GM20000 (cell line): ENCODE measurements at regions not wholly inside any gene's neighbourhood (a gene's known extent, or its start where the extent isn't known, plus 50 kb on each side); places are given as distances from the start of the nearest gene placed in this dataset.
"Not testable (repeated sequence)": the region's sequence is repeated elsewhere in the genome, so short reads cannot be mapped to it uniquely, and the experiment has no call there.

Experiments
- DNase-seq: peaks from one replicate; pipeline ENCODE4 v3.0.0; 2012; ENCODE audit warnings: low spot score
- TF ChIP-seq, protein P1 (sequence below): IDR thresholded peaks from 2 replicates; pipeline ENCODE4 v1.5.1; 2012; ENCODE audit warnings: mild to moderate bottlenecking, control low read depth; ENCODE audit errors: extremely low read depth, missing control alignments

DNA sequence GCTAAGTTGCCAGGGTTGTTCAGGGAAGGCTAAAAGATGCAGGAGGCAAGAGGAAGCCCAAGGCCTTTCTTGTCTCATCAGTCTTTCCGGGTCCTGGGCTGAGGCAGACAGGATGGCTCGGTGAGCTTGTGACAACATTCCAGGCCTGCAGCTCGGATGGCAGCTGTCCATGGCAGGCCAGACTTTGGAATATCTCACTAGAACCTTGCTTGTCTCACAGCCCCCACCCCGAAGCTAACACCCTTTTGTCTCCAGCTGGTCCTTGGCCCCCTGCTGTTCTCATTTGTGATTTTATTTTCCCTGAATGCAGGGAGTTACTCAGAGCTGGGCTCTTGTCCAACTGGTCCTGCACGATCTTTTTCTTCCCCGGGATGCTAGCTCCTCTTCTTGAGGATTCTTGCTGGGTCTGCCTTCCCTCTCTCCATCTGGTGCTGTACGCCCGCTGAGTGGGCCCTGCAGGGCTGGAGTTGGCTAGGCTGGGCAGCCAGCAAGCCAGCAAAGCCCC lies 477.2 kb upstream of the CAMK1G start:
- DNase-seq = no peak
- TF ChIP-seq, protein P1, sequence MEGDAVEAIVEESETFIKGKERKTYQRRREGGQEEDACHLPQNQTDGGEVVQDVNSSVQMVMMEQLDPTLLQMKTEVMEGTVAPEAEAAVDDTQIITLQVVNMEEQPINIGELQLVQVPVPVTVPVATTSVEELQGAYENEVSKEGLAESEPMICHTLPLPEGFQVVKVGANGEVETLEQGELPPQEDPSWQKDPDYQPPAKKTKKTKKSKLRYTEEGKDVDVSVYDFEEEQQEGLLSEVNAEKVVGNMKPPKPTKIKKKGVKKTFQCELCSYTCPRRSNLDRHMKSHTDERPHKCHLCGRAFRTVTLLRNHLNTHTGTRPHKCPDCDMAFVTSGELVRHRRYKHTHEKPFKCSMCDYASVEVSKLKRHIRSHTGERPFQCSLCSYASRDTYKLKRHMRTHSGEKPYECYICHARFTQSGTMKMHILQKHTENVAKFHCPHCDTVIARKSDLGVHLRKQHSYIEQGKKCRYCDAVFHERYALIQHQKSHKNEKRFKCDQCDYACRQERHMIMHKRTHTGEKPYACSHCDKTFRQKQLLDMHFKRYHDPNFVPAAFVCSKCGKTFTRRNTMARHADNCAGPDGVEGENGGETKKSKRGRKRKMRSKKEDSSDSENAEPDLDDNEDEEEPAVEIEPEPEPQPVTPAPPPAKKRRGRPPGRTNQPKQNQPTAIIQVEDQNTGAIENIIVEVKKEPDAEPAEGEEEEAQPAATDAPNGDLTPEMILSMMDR = no peak

DNA sequence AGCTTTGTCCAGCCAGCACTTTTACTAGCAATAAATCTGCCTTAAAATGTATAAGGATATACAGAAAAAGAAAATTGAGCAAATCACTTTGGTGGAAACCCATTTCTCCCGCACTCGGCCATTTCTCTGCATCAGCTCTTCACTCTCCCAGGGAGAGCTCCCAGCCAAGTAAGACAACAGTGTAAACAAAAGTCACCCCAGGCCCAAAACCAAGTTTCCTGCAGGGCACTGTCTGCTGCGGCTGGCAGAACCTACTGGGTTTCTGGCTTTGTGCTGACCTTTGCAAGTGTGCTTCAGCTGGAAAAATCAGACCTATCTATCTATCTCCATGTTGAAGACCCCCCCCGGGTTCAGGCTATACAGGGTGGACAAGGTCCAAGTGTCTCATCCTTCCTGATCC lies 476.7 kb upstream of the CAMK1G start:
- TF ChIP-seq, protein P1 = no peak
- DNase-seq = no peak

DNA sequence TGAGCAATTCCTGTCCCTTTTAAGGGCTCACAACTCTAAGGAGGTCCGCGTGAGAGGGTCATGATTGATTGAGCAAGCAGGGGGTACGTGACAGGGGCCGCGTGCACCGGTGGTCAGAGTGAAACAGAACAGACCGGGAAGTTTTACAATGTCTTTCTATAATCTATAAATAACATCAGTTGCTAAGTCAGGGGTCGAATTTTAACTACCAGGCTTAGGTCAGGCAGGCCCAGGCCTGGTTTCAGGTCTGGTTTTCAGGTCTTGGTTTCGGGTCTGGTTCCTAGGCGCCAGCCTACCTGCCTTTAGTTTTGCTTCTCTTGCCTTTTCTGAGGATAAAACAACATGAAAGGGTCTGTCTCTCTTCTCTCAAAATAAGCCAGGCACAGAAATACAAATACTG lies 476.0 kb upstream of the CAMK1G start:
- DNase-seq = no peak
- TF ChIP-seq, protein P1 = no peak

DNA sequence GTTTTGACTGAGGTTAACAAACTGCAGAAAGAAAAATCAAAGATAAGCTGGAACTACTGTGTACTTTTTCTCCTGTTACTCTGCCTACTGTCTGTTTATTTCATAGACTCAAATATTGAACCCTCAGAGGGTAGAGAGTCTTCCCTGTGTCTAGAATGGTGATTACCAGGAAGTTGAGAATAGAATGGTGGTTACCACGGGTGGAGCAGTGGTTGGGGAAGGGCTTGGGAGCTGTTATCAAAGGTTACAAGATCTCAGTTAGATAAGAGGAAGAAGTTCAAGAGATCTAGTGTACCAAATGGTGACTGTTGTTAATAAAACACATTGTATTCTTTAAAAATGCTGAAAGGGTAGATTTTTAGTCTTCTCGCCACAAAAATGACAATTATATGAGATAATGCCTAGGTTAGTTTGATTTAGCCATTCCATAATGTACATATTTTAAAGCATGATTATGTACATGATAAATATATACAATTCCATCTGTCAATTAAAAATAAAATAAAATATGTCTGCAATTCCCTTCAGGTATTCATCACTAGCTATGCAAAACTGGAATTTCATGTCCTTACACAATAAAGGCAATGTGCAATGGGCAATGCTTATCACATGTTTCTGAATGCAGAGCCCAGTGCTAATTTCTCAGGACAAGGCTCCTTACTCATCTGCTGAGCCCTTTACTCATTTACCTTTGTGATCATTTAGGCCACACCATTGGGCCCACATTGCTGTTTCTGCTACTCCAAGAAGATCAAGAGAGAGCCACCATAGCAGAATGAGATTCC lies 474.3 kb upstream of the CAMK1G start:
- TF ChIP-seq, protein P1 = no peak

DNA sequence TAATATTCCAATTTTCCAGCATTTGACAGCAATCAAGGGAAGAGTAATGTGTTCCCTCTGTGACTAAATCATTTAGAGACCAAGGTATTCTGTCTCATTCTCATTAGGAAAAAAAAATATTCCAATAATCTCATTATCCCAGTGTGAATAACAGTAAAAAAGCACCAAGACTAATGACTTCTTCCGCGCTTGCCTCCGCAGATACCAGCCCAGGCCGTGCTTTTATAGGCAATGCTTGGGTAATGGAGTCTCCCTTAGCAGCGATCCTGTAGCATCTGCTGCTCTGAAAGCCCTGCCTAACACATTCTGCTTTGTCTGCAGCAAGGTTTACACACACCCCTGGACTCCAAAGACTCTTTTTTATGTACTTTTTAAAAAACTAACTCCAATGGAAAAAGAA lies 470.0 kb upstream of the CAMK1G start:
- TF ChIP-seq, protein P1 = no peak
- no peak for DNase-seq

More for the DNA sequence above, 474.3 kb upstream of the CAMK1G start:
- no peak for DNase-seq

DNA sequence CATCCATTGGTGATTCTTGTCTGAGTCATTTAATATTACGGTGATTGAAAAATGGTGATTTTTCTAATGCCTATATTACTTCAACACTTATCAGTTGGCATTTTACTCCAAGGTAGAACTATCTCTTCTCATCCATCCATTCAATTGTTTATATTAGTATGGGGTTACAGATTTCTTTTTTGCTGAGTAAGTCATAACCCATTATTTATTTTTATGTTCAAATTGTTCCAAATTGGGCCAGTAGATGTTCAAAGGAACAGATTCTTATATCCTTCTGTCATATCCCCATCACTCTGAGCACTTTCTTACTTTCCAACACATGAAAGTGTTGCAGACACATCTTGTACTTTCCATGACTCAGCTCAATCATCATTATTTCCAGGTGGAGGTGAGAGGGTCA lies 466.8 kb upstream of the CAMK1G start:
- TF ChIP-seq, protein P1 = no peak
- no peak for DNase-seq

DNA sequence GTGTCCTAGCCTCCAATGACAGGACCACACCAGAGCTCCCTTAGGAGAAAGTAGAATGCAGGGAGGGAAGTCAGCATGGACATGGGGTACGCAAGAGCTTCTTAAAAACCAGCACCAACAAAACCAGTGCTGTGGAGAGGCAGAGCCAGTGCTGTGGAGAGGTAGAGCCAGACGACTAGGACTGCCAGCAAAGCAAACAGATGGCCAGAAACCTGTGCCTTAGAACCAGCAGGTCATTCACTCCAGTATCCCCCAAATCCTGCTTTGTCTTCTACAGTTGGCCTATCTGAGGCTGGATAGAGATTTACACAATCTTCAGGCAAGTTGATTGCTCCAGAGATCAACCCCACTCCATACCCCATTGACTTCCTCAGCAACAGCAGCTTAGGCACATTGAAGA lies 459.9 kb upstream of the CAMK1G start:
- TF ChIP-seq, protein P1 = no peak
- no peak for DNase-seq

DNA sequence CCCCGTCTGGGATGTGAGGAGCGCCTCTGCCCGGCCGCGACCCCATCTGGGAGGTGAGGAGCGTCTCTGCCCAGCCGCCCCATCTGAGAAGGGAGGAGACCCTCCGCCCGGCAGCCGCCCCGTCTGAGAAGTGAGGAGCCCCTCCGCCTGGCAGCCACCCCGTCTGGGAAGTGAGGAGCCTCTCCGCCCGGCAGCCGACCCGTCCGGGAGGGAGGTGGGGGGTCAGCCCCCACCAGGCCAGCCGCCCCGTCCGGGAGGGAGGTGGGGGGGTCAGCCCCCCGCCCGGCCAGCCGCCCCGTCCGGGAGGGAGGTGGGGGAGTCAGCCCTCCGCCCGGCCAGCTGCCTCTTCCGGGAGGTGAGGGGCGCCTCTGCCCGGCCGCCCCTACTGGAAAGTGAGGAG lies 454.4 kb upstream of the CAMK1G start:
- not testable (repeated sequence) for DNase-seq
